ENCODE measurements at regions not wholly inside any gene's neighbourhood (a gene's known extent, or its start where the extent isn't known, plus 50 kb on each side); places are given as distances from the start of the nearest gene placed in this dataset.

GRCh38 chr13:37364007-37364406, 234.6 kb downstream of the POSTN start:
- DNase-seq: no peak

GRCh38 chr13:37361608-37362007, 237.0 kb downstream of the POSTN start:
- no peak for DNase-seq

- no peak for DNase-seq
These were observed 238.0 kb downstream of the POSTN start for GRCh38 chr13:37360556-37360955.

- DNase-seq: no peak
These were observed 241.0 kb downstream of the POSTN start for GRCh38 chr13:37357548-37357947.

- no peak for DNase-seq
These were observed 244.7 kb downstream of the POSTN start for GRCh38 chr13:37353911-37354310.

GRCh38 chr13:37351211-37351610, 245.7 kb upstream of the CSNK1A1L start:
- DNase-seq: no peak

GRCh38 chr13:37349916-37350315, 244.5 kb upstream of the CSNK1A1L start:
- DNase-seq: no peak

GRCh38 chr13:37348916-37349643, 243.6 kb upstream of the CSNK1A1L start:
- no peak for DNase-seq

- DNase-seq: no peak
These were observed 240.4 kb upstream of the CSNK1A1L start for GRCh38 chr13:37345869-37346268.

- no peak for DNase-seq
These were observed 239.9 kb upstream of the CSNK1A1L start for GRCh38 chr13:37345391-37345790.

GRCh38 chr13:37344056-37344455, 238.6 kb upstream of the CSNK1A1L start:
- no peak for DNase-seq

- no peak for DNase-seq
These were observed 236.7 kb upstream of the CSNK1A1L start for GRCh38 chr13:37342205-37342604.

GRCh38 chr13:37340901-37341670, 235.6 kb upstream of the CSNK1A1L start:
- DNase-seq: no peak

GRCh38 chr13:37339386-37339735, 233.9 kb upstream of the CSNK1A1L start:
- DNase-seq: no peak

- DNase-seq: no peak
These were observed 233.4 kb upstream of the CSNK1A1L start for GRCh38 chr13:37338726-37339385.

GRCh38 chr13:37326334-37326733, 220.9 kb upstream of the CSNK1A1L start:
- no peak for DNase-seq

GRCh38 chr13:37319031-37319443, 213.6 kb upstream of the CSNK1A1L start:
- DNase-seq: no peak

- DNase-seq: no peak
These were observed 211.5 kb upstream of the CSNK1A1L start for GRCh38 chr13:37316935-37317334.

GRCh38 chr13:37313372-37313771, 207.9 kb upstream of the CSNK1A1L start:
- no peak for DNase-seq

- DNase-seq: no peak
These were observed 201.5 kb upstream of the CSNK1A1L start for GRCh38 chr13:37306778-37307544.

- DNase-seq: no peak
These were observed 198.1 kb upstream of the CSNK1A1L start for GRCh38 chr13:37303606-37304005.

GRCh38 chr13:37302686-37303085, 197.2 kb upstream of the CSNK1A1L start:
- no peak for DNase-seq

Measured in anterior cingulate cortex (tissue), 58 donors.